Right forelimb (tissue), 1 donor: ENCODE measurements at regions not wholly inside any gene's neighbourhood (a gene's known extent, or its start where the extent isn't known, plus 50 kb on each side); places are given as distances from the start of the nearest gene placed in this dataset.

ENCODE experiments used
- DNase-seq: peaks from one replicate; pipeline ENCODE4 v3.0.0-alpha.2; 2018

- no peak for DNase-seq
Observed at GRCh38 chr3:81041331-81041730, 720.1 kb downstream of the GBE1 start.

- DNase-seq: no peak
Observed at GRCh38 chr3:81040107-81040506, 721.3 kb downstream of the GBE1 start.

- DNase-seq: no peak
Observed at GRCh38 chr3:81033684-81034083, 727.8 kb downstream of the GBE1 start.

- DNase-seq: no peak
Observed at GRCh38 chr3:81033185-81033584, 728.3 kb downstream of the GBE1 start.

- no peak for DNase-seq
Observed at GRCh38 chr3:81029861-81030260, 731.6 kb downstream of the GBE1 start.

- DNase-seq: no peak
Observed at GRCh38 chr3:81027344-81027743, 734.1 kb downstream of the GBE1 start.

GRCh38 chr3:81024560-81024959 lies 736.9 kb downstream of the GBE1 start:
- DNase-seq: no peak

GRCh38 chr3:81022339-81022738 lies 739.1 kb downstream of the GBE1 start:
- DNase-seq: no peak

- no peak for DNase-seq
Observed at GRCh38 chr3:81013360-81013759, 748.1 kb downstream of the GBE1 start.

GRCh38 chr3:81005992-81006391 lies 755.5 kb downstream of the GBE1 start:
- no peak for DNase-seq

- DNase-seq: no peak
Observed at GRCh38 chr3:81003817-81004216, 757.6 kb downstream of the GBE1 start.

GRCh38 chr3:81003008-81003645 lies 758.3 kb downstream of the GBE1 start:
- no peak for DNase-seq

GRCh38 chr3:80999481-80999880 lies 762.0 kb downstream of the GBE1 start:
- DNase-seq: no peak

GRCh38 chr3:80998022-80998421 lies 763.4 kb downstream of the GBE1 start:
- no peak for DNase-seq

GRCh38 chr3:80997622-80998021 lies 763.8 kb downstream of the GBE1 start:
- no peak for DNase-seq

- DNase-seq: no peak
Observed at GRCh38 chr3:80994767-80995166, 766.7 kb downstream of the GBE1 start.

- no peak for DNase-seq
Observed at GRCh38 chr3:80994085-80994665, 767.3 kb downstream of the GBE1 start.

- DNase-seq: no peak
Observed at GRCh38 chr3:80993241-80993945, 768.1 kb downstream of the GBE1 start.

- DNase-seq: no peak
Observed at GRCh38 chr3:80983753-80984152, 777.7 kb downstream of the GBE1 start.

- no peak for DNase-seq
Observed at GRCh38 chr3:80978216-80978969, 783.1 kb downstream of the GBE1 start.

GRCh38 chr3:80970292-80970691 lies 791.2 kb downstream of the GBE1 start:
- no peak for DNase-seq

GRCh38 chr3:80929576-80929975 lies 831.9 kb downstream of the GBE1 start:
- DNase-seq: no peak

- no peak for DNase-seq
Observed at GRCh38 chr3:80914854-80915253, 846.6 kb downstream of the GBE1 start.

GRCh38 chr3:80898211-80898610 lies 863.2 kb downstream of the GBE1 start:
- no peak for DNase-seq
